Prostate gland (tissue), 2 donors: ENCODE measurements at regions not wholly inside any gene's neighbourhood (a gene's known extent, or its start where the extent isn't known, plus 50 kb on each side); places are given as distances from the start of the nearest gene placed in this dataset.

Source experiments
- CTCF ChIP-seq, 4 experiments: fragments of 200-600 bp in 2 of 4; fragments of 450-650 bp in 2 of 4; sonication (generic) in 2 of 4; IDR thresholded peaks; 1 replicate in 3 of 4; 2 replicates in 1 of 4; pipeline ENCODE4 v1.5.1; 2016 to 2019; ENCODE audit warnings: antibody characterized with exemption in 4 of 4, mild to moderate bottlenecking in 2 of 4, moderate library complexity in 2 of 4
- POLR2A ChIP-seq: fragments of 450-650 bp; IDR thresholded peaks from one replicate; pipeline ENCODE4 v1.6.1; 2016; ENCODE audit warnings: antibody characterized with exemption, mild to moderate bottlenecking
- POLR2AphosphoS5 ChIP-seq: sonication (generic); formaldehyde crosslinking; IDR thresholded peaks from one replicate; pipeline ENCODE4 v1.6.1; 2017; ENCODE audit warnings: antibody characterized with exemption

- no peak for TF ChIP-seq POLR2A
- no peak for TF ChIP-seq CTCF (IDR thresholded peaks at IDR 0.05)
- TF ChIP-seq POLR2AphosphoS5: no peak
Observed at GRCh38 chr6:11425876-11426275, 111.7 kb upstream of the TMEM170B start.
